HG02981 (cell line): ENCODE measurements at regions not wholly inside any gene's neighbourhood (a gene's known extent, or its start where the extent isn't known, plus 50 kb on each side); places are given as distances from the start of the nearest gene placed in this dataset.
"Not testable (repeated sequence)": the region's sequence is repeated elsewhere in the genome, so short reads cannot be mapped to it uniquely, and the experiment has no call there.

ENCODE experiments used
- ATAC-seq: cut with Tn5 transposase; IDR thresholded peaks from one replicate; pipeline ENCODE4 v1.9.1; 2021; ENCODE audit warnings: mild to moderate bottlenecking, moderate library complexity; ENCODE audit not compliant: unreplicated experiment

- no peak for ATAC-seq
Observed at GRCh38 chr2:16247326-16248122, 307.2 kb downstream of the MYCN start.

- ATAC-seq: no peak
Observed at GRCh38 chr2:16246911-16247310, 306.6 kb downstream of the MYCN start.

- no peak for ATAC-seq
Observed at GRCh38 chr2:16246281-16246850, 306.0 kb downstream of the MYCN start.

- no peak for ATAC-seq
Observed at GRCh38 chr2:16245481-16246054, 305.2 kb downstream of the MYCN start.

- no peak for ATAC-seq
Observed at GRCh38 chr2:16244966-16245320, 304.6 kb downstream of the MYCN start.

GRCh38 chr2:16244153-16244965 lies 304.0 kb downstream of the MYCN start:
- no peak for ATAC-seq

- no peak for ATAC-seq
Observed at GRCh38 chr2:16243411-16243996, 303.2 kb downstream of the MYCN start.

- ATAC-seq: no peak
Observed at GRCh38 chr2:16242906-16243305, 302.6 kb downstream of the MYCN start.

GRCh38 chr2:16241166-16242160 lies 301.1 kb downstream of the MYCN start:
- no peak for ATAC-seq

GRCh38 chr2:16240402-16240801 lies 300.1 kb downstream of the MYCN start:
- ATAC-seq: no peak

GRCh38 chr2:16239296-16239850 lies 299.0 kb downstream of the MYCN start:
- no peak for ATAC-seq

- ATAC-seq: no peak
Observed at GRCh38 chr2:16238786-16239185, 298.4 kb downstream of the MYCN start.

- no peak for ATAC-seq
Observed at GRCh38 chr2:16238001-16238761, 297.8 kb downstream of the MYCN start.

GRCh38 chr2:16235747-16236146 lies 295.4 kb downstream of the MYCN start:
- no peak for ATAC-seq

- ATAC-seq: not testable (repeated sequence)
Observed at GRCh38 chr2:16235291-16235690, 294.9 kb downstream of the MYCN start.

- no peak for ATAC-seq
Observed at GRCh38 chr2:16228951-16229350, 288.6 kb downstream of the MYCN start.

- ATAC-seq: no peak
Observed at GRCh38 chr2:16228471-16228870, 288.1 kb downstream of the MYCN start.

GRCh38 chr2:16227811-16228462 lies 287.6 kb downstream of the MYCN start:
- no peak for ATAC-seq
